Transverse colon (tissue), 4 donors: ENCODE measurements at regions not wholly inside any gene's neighbourhood (a gene's known extent, or its start where the extent isn't known, plus 50 kb on each side); places are given as distances from the start of the nearest gene placed in this dataset.
"Not testable (repeated sequence)": the region's sequence is repeated elsewhere in the genome, so short reads cannot be mapped to it uniquely, and the experiment has no call there.

ENCODE experiments used
- DNase-seq: peaks from one replicate; pipeline ENCODE4 v3.0.0-alpha.2; 2019
- H3K27ac ChIP-seq, 4 donors: fragments of 200-600 bp; sonication (generic); 2 replicates each; pipeline ENCODE4 v1.5.1; 2016 to 2018; ENCODE audit warnings: inconsistent platforms in 4 of 4
- H3K27me3 ChIP-seq: fragments of 200-600 bp; sonication (generic); 2 replicates; pipeline ENCODE4 v1.5.1; 2017; ENCODE audit warnings: inconsistent platforms
- H3K36me3 ChIP-seq, 4 donors: fragments of 200-600 bp; sonication (generic); 2 replicates each; pipeline ENCODE4 v1.5.1; 2017 to 2019; ENCODE audit warnings: inconsistent platforms in 4 of 4
- H3K4me1 ChIP-seq, 4 donors: fragments of 200-600 bp; sonication (generic); 2 replicates each; pipeline ENCODE4 v1.5.1; 2017 to 2020; ENCODE audit warnings: inconsistent platforms in 4 of 4
- H3K4me3 ChIP-seq, 4 donors: fragments of 200-600 bp; sonication (generic); 1 replicate in 1 of 4; 2 replicates in 3 of 4; pipeline versions ENCODE4 v1.5.1 to v1.6.1; 2017 to 2019; ENCODE audit warnings: inconsistent platforms in 4 of 4
- H3K9me3 ChIP-seq, 2 donors: fragments of 200-600 bp; sonication (generic); 2 replicates each; pipeline ENCODE4 v1.5.1; 2017 to 2019; ENCODE audit warnings: inconsistent platforms in 2 of 2
- WGBS, 2 donors: methylation state at CpG; one replicate each; pipeline ENCODE4 v1.1.5; 2018; ENCODE audit warnings: low coverage in 1 of 2; 5-methylcytosine and 5-hydroxymethylcytosine counted together
- in situ Hi-C, 4 donors: fragments of 200-750 bp; cut with MboI; loops; one replicate each; pipeline versions ENCODE4 v1.15.0 to v1.15.1; 2017; ENCODE audit warnings: low sequenced_read_pairs in 3 of 4, low pct_ligation_motif_present in 1 of 4, low pct_unique_long_range_greater_than_20kb in 1 of 4
- intact Hi-C: fragments of 100-400 bp; cut with DNase I; formaldehyde crosslinking; loops from one replicate; pipeline ENCODE4 v1.15.1; 2023; ENCODE audit warnings: low total_unique reads

GRCh38 chr15:22579213-22579612 lies 120.5 kb downstream of the GOLGA6L22 start:
- intact Hi-C loops, H3K36me3 ChIP-seq, H3K27ac ChIP-seq, DNase-seq, H3K9me3 ChIP-seq, H3K4me1 ChIP-seq, H3K27me3 ChIP-seq, H3K4me3 ChIP-seq, in situ Hi-C loops: not testable (repeated sequence)
- WGBS, 2 donors, result no CpG with 5 or more reads among the region's 2 CpGs

- in situ Hi-C loops, DNase-seq, H3K4me3 ChIP-seq, H3K36me3 ChIP-seq, H3K27ac ChIP-seq, H3K4me1 ChIP-seq, intact Hi-C loops, H3K9me3 ChIP-seq, H3K27me3 ChIP-seq: not testable (repeated sequence)
- 99% methylated on average over 11 of the region's 14 CpGs; no CpG with 5 or more reads in 1 of the 2 donors for WGBS, 2 donors
Measured at GRCh38 chr15:22587391-22587790, 128.7 kb downstream of the GOLGA6L22 start.

GRCh38 chr15:22598552-22598951 lies 139.8 kb downstream of the GOLGA6L22 start:
- H3K4me3 ChIP-seq, H3K9me3 ChIP-seq, H3K36me3 ChIP-seq, in situ Hi-C loops, H3K27ac ChIP-seq, DNase-seq, H3K27me3 ChIP-seq, H3K4me1 ChIP-seq, intact Hi-C loops: not testable (repeated sequence)
- 94% methylated on average over 10 of the region's 14 CpGs; no CpG with 5 or more reads in 1 of the 2 donors for WGBS, 2 donors

- H3K9me3 ChIP-seq, H3K36me3 ChIP-seq, intact Hi-C loops, H3K4me3 ChIP-seq, in situ Hi-C loops, H3K4me1 ChIP-seq, DNase-seq, H3K27ac ChIP-seq, H3K27me3 ChIP-seq: not testable (repeated sequence)
- 93 to 100% methylated on average over 1 to 30 of the region's 30 CpGs for WGBS, 2 donors
Measured at GRCh38 chr15:22599526-22600320, 141.0 kb downstream of the GOLGA6L22 start.

GRCh38 chr15:22616976-22617375 lies 158.3 kb downstream of the GOLGA6L22 start:
- H3K27me3 ChIP-seq, H3K4me1 ChIP-seq, H3K36me3 ChIP-seq, H3K9me3 ChIP-seq, in situ Hi-C loops, H3K4me3 ChIP-seq, H3K27ac ChIP-seq, intact Hi-C loops, DNase-seq: not testable (repeated sequence)
- WGBS, 2 donors, result 74% methylated on average over 8 of the region's 9 CpGs; no CpG with 5 or more reads in 1 of the 2 donors

- WGBS, 2 donors, result 31 to 37% methylated on average over 3 of the region's 3 CpGs
- DNase-seq, H3K27me3 ChIP-seq, intact Hi-C loops, H3K9me3 ChIP-seq, H3K4me1 ChIP-seq, H3K4me3 ChIP-seq, H3K27ac ChIP-seq, H3K36me3 ChIP-seq, in situ Hi-C loops: not testable (repeated sequence)
Measured at GRCh38 chr15:22631789-22632188, 154.7 kb upstream of the NIPA1 start.

- H3K27ac ChIP-seq, in situ Hi-C loops, DNase-seq, H3K36me3 ChIP-seq, H3K4me1 ChIP-seq, H3K9me3 ChIP-seq, intact Hi-C loops, H3K4me3 ChIP-seq, H3K27me3 ChIP-seq: not testable (repeated sequence)
- 67 to 100% methylated on average over 2 of the region's 2 CpGs for WGBS, 2 donors
Measured at GRCh38 chr15:22639983-22640382, 146.5 kb upstream of the NIPA1 start.

GRCh38 chr15:22649458-22649857 lies 137.0 kb upstream of the NIPA1 start:
- 66% methylated on average over 4 of the region's 4 CpGs; no CpG with 5 or more reads in 1 of the 2 donors for WGBS, 2 donors
- H3K36me3 ChIP-seq, intact Hi-C loops, H3K4me3 ChIP-seq, in situ Hi-C loops, H3K27ac ChIP-seq, H3K4me1 ChIP-seq, H3K27me3 ChIP-seq, H3K9me3 ChIP-seq, DNase-seq: not testable (repeated sequence)

- H3K27me3 ChIP-seq, H3K27ac ChIP-seq, H3K4me3 ChIP-seq, H3K36me3 ChIP-seq, H3K4me1 ChIP-seq, DNase-seq, H3K9me3 ChIP-seq, intact Hi-C loops, in situ Hi-C loops: not testable (repeated sequence)
- 76 to 86% methylated on average over 2 of the region's 2 CpGs for WGBS, 2 donors
Measured at GRCh38 chr15:22651179-22651578, 135.3 kb upstream of the NIPA1 start.

GRCh38 chr15:22664294-22665058 lies 122.0 kb upstream of the NIPA1 start:
- intact Hi-C loops, result not testable (repeated sequence)
- peak; percentile 11 for DNase-seq

More at GRCh38 chr15:22664294-22665058, 122.0 kb upstream of the NIPA1 start:
- in situ Hi-C loops, H3K27me3 ChIP-seq, H3K9me3 ChIP-seq, H3K4me1 ChIP-seq, H3K36me3 ChIP-seq: not testable (repeated sequence)
- 0% methylated on average over 31 of the region's 110 CpGs; no CpG with 5 or more reads in 1 of the 2 donors for WGBS, 2 donors
- H3K4me3 ChIP-seq, result peak overlapping the region; percentile 6 to 58 (median 52)
- peak overlapping the region; percentile 82 to 92 (median 84) for H3K27ac ChIP-seq
